K562 (cell line): ENCODE measurements at regions not wholly inside any gene's neighbourhood (a gene's known extent, or its start where the extent isn't known, plus 50 kb on each side); places are given as distances from the start of the nearest gene placed in this dataset.

ENCODE experiments used
- ATAC-seq: fragments of 200-7000 bp; cut with Tn5 transposase; 3 replicates; pipeline ENCODE4 v1.9.1; 2020; ENCODE audit warnings: moderate library complexity
- BruUV-seq: library from RNA; stranded (reverse); fragments of 400-500 nt; replicated peaks from 2 replicates; lab custom pipeline; 2021; lab: Mats Ljungman, UMichigan
- CTCF ChIA-PET: fragments of 300-600 bp; formaldehyde crosslinking; extraction: SDS; loops from one replicate; lab custom pipeline; 2021; ENCODE audit warnings: low intra/inter-chr PET ratio; lab: Yijun Ruan, JAX
- POLR2A ChIA-PET: fragments of 300-600, 350-650 bp; sonication (Branson Sonifier 250); formaldehyde crosslinking; extraction: SDS; loops from one replicate; lab custom pipeline; 2021; ENCODE audit warnings: antibody characterized with exemption, inconsistent platforms; lab: Yijun Ruan, JAX
- DNase-seq, 4 experiments: peaks; one replicate each; pipeline versions ENCODE4 v3.0.0 to v3.0.0-alpha.2; 2011 to 2018; ENCODE audit warnings: low spot score in 3 of 4, mixed read lengths in 3 of 4; ENCODE audit errors: extremely low read depth in 1 of 4
- FAIRE-seq: peaks from 2 replicates; lab custom pipeline; 2011; peaks lifted over from hg19 to GRCh38; lab: Jason Lieb, UNC
- H2AFZ ChIP-seq: 2 replicates; pipeline ENCODE4 v1.6.0; 2011; ENCODE audit warnings: low read depth, low read length, control low read depth, inconsistent platforms
- H3K27ac ChIP-seq: fragments of 200-600 bp; 3 replicates; pipeline ENCODE4 v1.8.0; 2011; ENCODE audit warnings: low read depth, mild to moderate bottlenecking, control low read depth, inconsistent platforms, low read length, moderate library complexity, mixed read lengths; ENCODE audit errors: extremely low read depth
- H3K27me3 ChIP-seq, 2 experiments: fragments of 300-600 bp in 1 of 2; 2 replicates in 1 of 2; 3 replicates in 1 of 2; pipeline versions ENCODE4 v1.6.0 to v1.8.0; 2011; ENCODE audit warnings: inconsistent platforms in 2 of 2, low read length in 2 of 2, mild to moderate bottlenecking in 1 of 2, mixed read lengths in 1 of 2, moderate library complexity in 1 of 2; ENCODE audit not compliant: control insufficient read depth in 2 of 2, insufficient read depth in 2 of 2
- H3K36me3 ChIP-seq: fragments of 300-600 bp; 3 replicates; pipeline ENCODE4 v1.8.0; 2011; ENCODE audit warnings: mild to moderate bottlenecking, low read length, inconsistent platforms; ENCODE audit not compliant: control insufficient read depth, insufficient read depth
- H3K4me1 ChIP-seq, 2 experiments: fragments of 200-600 bp in 1 of 2; replicated peaks in 1 of 2; 2 replicates in 1 of 2; 3 replicates in 1 of 2; pipeline versions ENCODE4 v1.5.1 to v1.8.0; 2011; ENCODE audit warnings: inconsistent platforms in 2 of 2, low read length in 2 of 2, mild to moderate bottlenecking in 1 of 2, mixed read lengths in 1 of 2, moderate library complexity in 1 of 2; ENCODE audit not compliant: control insufficient read depth in 2 of 2, insufficient read depth in 2 of 2
- H3K4me2 ChIP-seq: 2 replicates; pipeline ENCODE4 v1.6.1; 2011; ENCODE audit warnings: low read length, control low read depth, inconsistent platforms, mixed read lengths; ENCODE audit not compliant: insufficient read depth
- H3K4me3 ChIP-seq: fragments of 200-600 bp; sonication (generic), shearing (Covaris generic); 2 replicates; pipeline ENCODE4 v1.5.1; 2016; ENCODE audit warnings: control low read depth, inconsistent platforms
- H3K79me2 ChIP-seq: fragments of 200-600 bp; 3 replicates; pipeline ENCODE4 v1.8.0; 2011; ENCODE audit warnings: low read length, inconsistent platforms; ENCODE audit not compliant: control insufficient read depth, insufficient read depth
- H3K9ac ChIP-seq, 2 experiments: 2 replicates each; pipeline versions ENCODE4 v1.6.0 to v1.6.1; 2011; ENCODE audit warnings: low read depth in 2 of 2, low read length in 2 of 2, control low read depth in 1 of 2, inconsistent platforms in 1 of 2, mild to moderate bottlenecking in 1 of 2, mixed read lengths in 1 of 2; ENCODE audit not compliant: insufficient read depth in 1 of 2
- H3K9me1 ChIP-seq: one replicate; pipeline ENCODE4 v1.6.0; 2011; ENCODE audit warnings: inconsistent platforms, mild to moderate bottlenecking, low read length, moderate library complexity; ENCODE audit not compliant: control insufficient read depth, insufficient read depth
- H3K9me3 ChIP-seq: replicated peaks from 2 replicates; pipeline ENCODE4 v1.5.1; 2011; ENCODE audit warnings: low read depth, low read length, inconsistent platforms; ENCODE audit not compliant: control insufficient read depth, insufficient read depth
- H4K20me1 ChIP-seq: replicated peaks from 2 replicates; pipeline ENCODE4 v1.6.1; 2011; ENCODE audit warnings: low read length, inconsistent platforms, mixed read lengths; ENCODE audit not compliant: control insufficient read depth, insufficient read depth
- ARID2 ChIP-seq: fragments of 450-650 bp; IDR thresholded peaks from 2 replicates; pipeline ENCODE4 v1.6.1; 2017; ENCODE audit warnings: antibody characterized with exemption, mild to moderate bottlenecking
- GATAD2B ChIP-seq: fragments of 450-650 bp; IDR thresholded peaks from 2 replicates; pipeline ENCODE4 v1.6.1; 2017; ENCODE audit warnings: mild to moderate bottlenecking, borderline replicate concordance
- MED1 ChIP-seq: sonication (generic); formaldehyde crosslinking; IDR thresholded peaks from 2 replicates; pipeline ENCODE4 v1.8.1; 2023; ENCODE audit warnings: missing genetic modification reagents, borderline replicate concordance
- POLR2G ChIP-seq: fragments of 200-400 bp; formaldehyde crosslinking; IDR thresholded peaks from 2 replicates; pipeline ENCODE4 v1.6.1; 2017; ENCODE audit warnings: low read depth, mild to moderate bottlenecking, antibody characterized with exemption, low read length, moderate library complexity
- POLR2H ChIP-seq: IDR thresholded peaks from 2 replicates; pipeline ENCODE4 v1.6.1; 2016; ENCODE audit warnings: missing genetic modification characterization, low read depth, mild to moderate bottlenecking, control low read depth, missing compliant biosample characterization, moderate library complexity
- SMAD3 ChIP-seq: fragments of 450-650 bp; formaldehyde crosslinking; conservative IDR thresholded peaks from 2 replicates; pipeline ENCODE4 v1.4.0; 2020; ENCODE audit warnings: mild to moderate bottlenecking
- SNIP1 ChIP-seq: fragments of 450-650 bp; IDR thresholded peaks from 2 replicates; pipeline ENCODE4 v1.7.1; 2017; ENCODE audit warnings: low read depth, mild to moderate bottlenecking
- TFAM ChIP-seq: fragments of 250-450 bp; sonication (Bioruptor Pico); conservative IDR thresholded peaks from 2 replicates; pipeline ENCODE4 v1.5.0; 2021; ENCODE audit warnings: mild to moderate bottlenecking, moderate library complexity
- ZNF212 ChIP-seq: fragments of 450-650 bp; formaldehyde crosslinking; IDR thresholded peaks from 2 replicates; pipeline ENCODE4 v1.4.0; 2020; ENCODE audit warnings: mild to moderate bottlenecking
- ZNF23 ChIP-seq: fragments of 250-450 bp; sonication (Bioruptor Pico); IDR thresholded peaks from 2 replicates; pipeline ENCODE4 v1.4.0; 2020; ENCODE audit warnings: mild to moderate bottlenecking
- ZNF347 ChIP-seq: fragments of 450-650 bp; formaldehyde crosslinking; IDR thresholded peaks from 2 replicates; pipeline ENCODE4 v1.4.0; 2020; ENCODE audit warnings: low read depth, mild to moderate bottlenecking, moderate library complexity
- ZNF444 ChIP-seq: fragments of 250-450 bp; sonication (Bioruptor Pico); IDR thresholded peaks from 2 replicates; pipeline ENCODE4 v1.4.0; 2020; ENCODE audit warnings: mild to moderate bottlenecking, moderate library complexity
- ZNF79 ChIP-seq: fragments of 250-450 bp; sonication (Bioruptor Pico); IDR thresholded peaks from 2 replicates; pipeline ENCODE4 v1.4.0; 2020; ENCODE audit warnings: low read depth, mild to moderate bottlenecking, moderate library complexity
- WGBS: fragments of 100-300 bp; shearing (Covaris generic); methylation state at CpG from one replicate; pipeline ENCODE4 v1.1.6; 2016; ENCODE audit warnings: low coverage, mixed read lengths; ENCODE audit not compliant: insufficient coverage; ENCODE audit errors: missing lambda C conversion rate; 5-methylcytosine and 5-hydroxymethylcytosine counted together
- in situ Hi-C: fragments of 300-500 bp; cut with MboI; formaldehyde crosslinking; loops from 4 replicates; pipeline ENCODE4 v1.15.0; 2018; ENCODE audit warnings: inconsistent platforms, mixed read lengths
- intact Hi-C: fragments of 100-400 bp; cut with micrococcal nuclease; formaldehyde crosslinking; loops from 2 replicates; pipeline ENCODE4 v1.14.2; 2022
- TF ChIP-seq, protein P1 (sequence below): sonication (generic); formaldehyde crosslinking; IDR thresholded peaks from 2 replicates; pipeline ENCODE4 v1.8.0; 2022; ENCODE audit warnings: mild to moderate bottlenecking, missing genetic modification reagents
- TF ChIP-seq, protein P2 (sequence below): fragments of 450-650 bp; IDR thresholded peaks from 2 replicates; pipeline ENCODE4 v1.6.1; 2016; ENCODE audit warnings: mild to moderate bottlenecking
- TF ChIP-seq, protein P3 (sequence below): sonication (generic); formaldehyde crosslinking; IDR thresholded peaks from 2 replicates; pipeline ENCODE4 v1.8.0; 2022; ENCODE audit warnings: missing genetic modification reagents, mild to moderate bottlenecking, moderate library complexity, borderline replicate concordance
- TF ChIP-seq, protein P4 (sequence below): sonication (generic); formaldehyde crosslinking; IDR thresholded peaks from 2 replicates; pipeline ENCODE4 v1.8.0; 2022; ENCODE audit warnings: missing genetic modification reagents, mild to moderate bottlenecking, borderline replicate concordance

DNA sequence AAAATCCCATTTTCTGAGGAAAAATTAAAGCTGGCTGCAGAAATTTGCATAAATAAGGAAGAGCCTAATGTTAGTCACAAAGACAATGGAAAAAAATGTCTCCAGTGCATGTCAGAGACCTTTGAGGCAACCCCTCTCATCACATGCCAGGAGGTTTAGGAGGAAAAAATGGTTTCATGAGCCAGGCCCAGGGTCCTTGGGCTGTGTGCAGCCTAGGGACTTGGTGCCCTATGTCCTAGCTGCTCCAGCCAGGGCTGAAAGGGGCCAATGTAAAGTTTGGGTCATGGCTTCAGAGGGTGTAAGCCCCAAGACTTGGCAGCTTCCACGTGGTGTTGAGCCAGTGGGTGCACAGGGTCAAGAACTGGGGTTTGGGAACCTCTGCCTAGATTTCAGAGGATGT, 1252.6 kb downstream of the PCDH9 start (continued):
- TF ChIP-seq POLR2G (no peak), ZNF212 (CRISPR knock-in tag) (no peak), MED1 (CRISPR knock-in tag) (no peak), SMAD3 (no peak)
- TF ChIP-seq, protein P1, sequence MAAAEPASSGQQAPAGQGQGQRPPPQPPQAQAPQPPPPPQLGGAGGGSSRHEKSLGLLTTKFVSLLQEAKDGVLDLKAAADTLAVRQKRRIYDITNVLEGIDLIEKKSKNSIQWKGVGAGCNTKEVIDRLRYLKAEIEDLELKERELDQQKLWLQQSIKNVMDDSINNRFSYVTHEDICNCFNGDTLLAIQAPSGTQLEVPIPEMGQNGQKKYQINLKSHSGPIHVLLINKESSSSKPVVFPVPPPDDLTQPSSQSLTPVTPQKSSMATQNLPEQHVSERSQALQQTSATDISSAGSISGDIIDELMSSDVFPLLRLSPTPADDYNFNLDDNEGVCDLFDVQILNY (CRISPR knock-in tag): no peak

DNA sequence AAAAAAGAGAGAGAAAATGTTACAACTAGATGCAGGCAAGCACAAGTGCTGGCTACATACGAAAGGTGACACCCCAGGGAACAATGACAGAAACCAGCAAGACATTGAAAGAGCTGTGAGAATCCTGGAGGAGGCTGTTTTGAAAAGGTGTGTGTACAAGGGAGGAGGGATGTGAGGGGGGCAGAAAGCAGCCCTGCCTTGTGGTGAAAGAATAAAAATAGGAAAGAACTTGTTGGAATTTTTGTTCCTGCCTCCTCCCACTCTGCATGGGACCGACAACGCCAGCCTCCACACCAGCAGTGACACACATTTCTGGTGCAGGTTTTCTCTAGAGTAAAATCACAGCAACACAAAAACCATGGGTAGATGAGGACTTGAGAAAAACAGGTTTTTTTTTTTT, 1258.6 kb downstream of the PCDH9 start:
- H2AFZ ChIP-seq: no peak overlapping the region
- CTCF ChIA-PET: no interaction called here
- WGBS: 10% methylated on average over 3 of the region's 3 CpGs

More for the DNA sequence above, 1258.6 kb downstream of the PCDH9 start:
- in situ Hi-C loops: no loop called here
- POLR2A ChIA-PET: no interaction called here
- Histone ChIP-seq H3K4me3 (no peak overlapping the region), H3K4me2 (no peak overlapping the region), H4K20me1 (no peaks in the 10 kb centered on the region), H3K9ac (no peak overlapping the region), H3K9me1 (no peaks in the 10 kb centered on the region), H3K36me3 (no peaks in the 10 kb centered on the region), H3K79me2 (no peaks in the 10 kb centered on the region), H3K4me1 (no peaks in the 10 kb centered on the region), H3K27me3 (no peaks in the 10 kb centered on the region), H3K27ac (no peak overlapping the region), H3K9me3 (no peaks in the 10 kb centered on the region; the same call in 1 of the 2 replicates)
- no peak for FAIRE-seq
- no peak for ATAC-seq
- intact Hi-C loops: no loop called here
- TF ChIP-seq GATAD2B: no peak
- no peak for TF ChIP-seq SNIP1
- TF ChIP-seq, protein P2, sequence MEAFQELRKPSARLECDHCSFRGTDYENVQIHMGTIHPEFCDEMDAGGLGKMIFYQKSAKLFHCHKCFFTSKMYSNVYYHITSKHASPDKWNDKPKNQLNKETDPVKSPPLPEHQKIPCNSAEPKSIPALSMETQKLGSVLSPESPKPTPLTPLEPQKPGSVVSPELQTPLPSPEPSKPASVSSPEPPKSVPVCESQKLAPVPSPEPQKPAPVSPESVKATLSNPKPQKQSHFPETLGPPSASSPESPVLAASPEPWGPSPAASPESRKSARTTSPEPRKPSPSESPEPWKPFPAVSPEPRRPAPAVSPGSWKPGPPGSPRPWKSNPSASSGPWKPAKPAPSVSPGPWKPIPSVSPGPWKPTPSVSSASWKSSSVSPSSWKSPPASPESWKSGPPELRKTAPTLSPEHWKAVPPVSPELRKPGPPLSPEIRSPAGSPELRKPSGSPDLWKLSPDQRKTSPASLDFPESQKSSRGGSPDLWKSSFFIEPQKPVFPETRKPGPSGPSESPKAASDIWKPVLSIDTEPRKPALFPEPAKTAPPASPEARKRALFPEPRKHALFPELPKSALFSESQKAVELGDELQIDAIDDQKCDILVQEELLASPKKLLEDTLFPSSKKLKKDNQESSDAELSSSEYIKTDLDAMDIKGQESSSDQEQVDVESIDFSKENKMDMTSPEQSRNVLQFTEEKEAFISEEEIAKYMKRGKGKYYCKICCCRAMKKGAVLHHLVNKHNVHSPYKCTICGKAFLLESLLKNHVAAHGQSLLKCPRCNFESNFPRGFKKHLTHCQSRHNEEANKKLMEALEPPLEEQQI: no peak
- no peak for TF ChIP-seq POLR2H (tag)
- TF ChIP-seq, protein P3, sequence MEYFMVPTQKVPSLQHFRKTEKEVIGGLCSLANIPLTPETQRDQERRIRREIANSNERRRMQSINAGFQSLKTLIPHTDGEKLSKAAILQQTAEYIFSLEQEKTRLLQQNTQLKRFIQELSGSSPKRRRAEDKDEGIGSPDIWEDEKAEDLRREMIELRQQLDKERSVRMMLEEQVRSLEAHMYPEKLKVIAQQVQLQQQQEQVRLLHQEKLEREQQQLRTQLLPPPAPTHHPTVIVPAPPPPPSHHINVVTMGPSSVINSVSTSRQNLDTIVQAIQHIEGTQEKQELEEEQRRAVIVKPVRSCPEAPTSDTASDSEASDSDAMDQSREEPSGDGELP (CRISPR knock-in tag): no peak
- no peak for TF ChIP-seq ZNF23 (CRISPR knock-in tag)
- no peak for TF ChIP-seq ZNF79
- TF ChIP-seq, protein P4, sequence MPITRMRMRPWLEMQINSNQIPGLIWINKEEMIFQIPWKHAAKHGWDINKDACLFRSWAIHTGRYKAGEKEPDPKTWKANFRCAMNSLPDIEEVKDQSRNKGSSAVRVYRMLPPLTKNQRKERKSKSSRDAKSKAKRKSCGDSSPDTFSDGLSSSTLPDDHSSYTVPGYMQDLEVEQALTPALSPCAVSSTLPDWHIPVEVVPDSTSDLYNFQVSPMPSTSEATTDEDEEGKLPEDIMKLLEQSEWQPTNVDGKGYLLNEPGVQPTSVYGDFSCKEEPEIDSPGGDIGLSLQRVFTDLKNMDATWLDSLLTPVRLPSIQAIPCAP (CRISPR knock-in tag): no peak
- no peak for TF ChIP-seq TFAM (CRISPR knock-in tag)
- no peak for TF ChIP-seq ARID2
- TF ChIP-seq ZNF444 (CRISPR knock-in tag): no peak
- TF ChIP-seq ZNF347 (CRISPR knock-in tag): no peak
- no peak for DNase-seq
- no TSS peak for BruUV-seq
